ENCODE measurements at regions not wholly inside any gene's neighbourhood (a gene's known extent, or its start where the extent isn't known, plus 50 kb on each side); places are given as distances from the start of the nearest gene placed in this dataset.

GRCh38 chr3:151969026-151969642 lies 95.7 kb downstream of the SUCNR1 start:
- TF ChIP-seq TAF1 (IDR thresholded peaks at IDR 0.05; ENCODE audit: low read depth, low read length): no peak
- no peak for TF ChIP-seq POLR2A (IDR thresholded peaks at IDR 0.05; ENCODE audit: low read depth, low read length)
- no peak for TF ChIP-seq POLR2AphosphoS5 (IDR thresholded peaks at IDR 0.05; ENCODE audit: low read depth, low read length)
- TF ChIP-seq POU2F2 (IDR thresholded peaks at IDR 0.05; ENCODE audit: low read depth, low read length): no peak
- TF ChIP-seq PAX5 (IDR thresholded peaks at IDR 0.05; ENCODE audit: insufficient read depth, low read length, severe bottlenecking): no peak

Data from GM12891 (cell line).